Retinal pigment epithelial cell (primary cell): ENCODE measurements at regions not wholly inside any gene's neighbourhood (a gene's known extent, or its start where the extent isn't known, plus 50 kb on each side); places are given as distances from the start of the nearest gene placed in this dataset.

Experiments used
- DNase-seq: peaks from one replicate; pipeline ENCODE4 v3.0.0-alpha.2; 2010; ENCODE audit warnings: low read depth
- H3K4me3 ChIP-seq: 2 replicates; pipeline ENCODE4 v1.5.1; 2011; ENCODE audit warnings: mild to moderate bottlenecking, low read length, control low read depth, moderate library complexity
- TF ChIP-seq, protein P1 (sequence below): conservative IDR thresholded peaks from 2 replicates; pipeline ENCODE4 v1.5.1; 2011; ENCODE audit warnings: low read depth, low read length, control low read depth, inconsistent platforms

DNA sequence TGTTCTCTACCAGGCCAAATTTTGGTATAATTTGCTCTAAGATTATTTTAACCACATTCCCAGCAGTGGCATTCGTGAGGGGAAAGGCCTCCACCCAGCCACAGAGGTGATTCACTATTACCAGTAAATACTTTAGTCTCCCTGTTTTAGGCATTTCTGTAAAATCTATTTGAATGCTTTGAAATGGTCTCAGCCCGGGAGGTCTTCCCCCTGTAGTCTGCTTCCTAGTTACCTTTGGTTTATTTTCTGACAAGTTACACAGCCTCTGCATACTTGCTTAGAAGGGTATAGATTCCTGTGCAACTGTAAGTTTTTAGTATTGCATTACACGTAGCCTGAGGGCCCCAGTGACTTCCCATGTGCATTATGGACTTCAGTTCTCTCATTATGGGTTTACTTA lies 248.7 kb downstream of the C6orf118 start:
- TF ChIP-seq, protein P1, sequence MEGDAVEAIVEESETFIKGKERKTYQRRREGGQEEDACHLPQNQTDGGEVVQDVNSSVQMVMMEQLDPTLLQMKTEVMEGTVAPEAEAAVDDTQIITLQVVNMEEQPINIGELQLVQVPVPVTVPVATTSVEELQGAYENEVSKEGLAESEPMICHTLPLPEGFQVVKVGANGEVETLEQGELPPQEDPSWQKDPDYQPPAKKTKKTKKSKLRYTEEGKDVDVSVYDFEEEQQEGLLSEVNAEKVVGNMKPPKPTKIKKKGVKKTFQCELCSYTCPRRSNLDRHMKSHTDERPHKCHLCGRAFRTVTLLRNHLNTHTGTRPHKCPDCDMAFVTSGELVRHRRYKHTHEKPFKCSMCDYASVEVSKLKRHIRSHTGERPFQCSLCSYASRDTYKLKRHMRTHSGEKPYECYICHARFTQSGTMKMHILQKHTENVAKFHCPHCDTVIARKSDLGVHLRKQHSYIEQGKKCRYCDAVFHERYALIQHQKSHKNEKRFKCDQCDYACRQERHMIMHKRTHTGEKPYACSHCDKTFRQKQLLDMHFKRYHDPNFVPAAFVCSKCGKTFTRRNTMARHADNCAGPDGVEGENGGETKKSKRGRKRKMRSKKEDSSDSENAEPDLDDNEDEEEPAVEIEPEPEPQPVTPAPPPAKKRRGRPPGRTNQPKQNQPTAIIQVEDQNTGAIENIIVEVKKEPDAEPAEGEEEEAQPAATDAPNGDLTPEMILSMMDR: no peak
- DNase-seq: no peak
- no peak overlapping the region for H3K4me3 ChIP-seq

DNA sequence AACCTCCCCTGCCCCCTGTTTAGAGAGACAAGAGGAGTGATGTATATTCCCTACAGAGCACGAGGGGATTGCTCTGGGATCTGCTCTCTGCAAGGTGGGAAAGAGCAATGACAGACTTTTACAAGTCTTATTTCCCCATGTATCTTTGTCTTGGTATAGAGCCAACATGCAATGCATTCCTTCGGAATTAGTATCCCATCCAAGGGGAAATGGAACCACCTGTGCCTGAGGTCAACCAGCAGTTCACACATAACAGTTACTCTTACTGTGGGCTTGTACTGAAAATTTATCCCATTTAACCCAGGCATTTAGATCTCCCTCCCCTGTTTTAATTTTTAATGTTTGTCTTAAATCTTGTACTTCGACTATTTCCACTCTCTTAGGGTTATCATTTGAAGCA lies 250.4 kb downstream of the C6orf118 start:
- DNase-seq: no peak
- H3K4me3 ChIP-seq: no peak overlapping the region
- TF ChIP-seq, protein P1: no peak

DNA sequence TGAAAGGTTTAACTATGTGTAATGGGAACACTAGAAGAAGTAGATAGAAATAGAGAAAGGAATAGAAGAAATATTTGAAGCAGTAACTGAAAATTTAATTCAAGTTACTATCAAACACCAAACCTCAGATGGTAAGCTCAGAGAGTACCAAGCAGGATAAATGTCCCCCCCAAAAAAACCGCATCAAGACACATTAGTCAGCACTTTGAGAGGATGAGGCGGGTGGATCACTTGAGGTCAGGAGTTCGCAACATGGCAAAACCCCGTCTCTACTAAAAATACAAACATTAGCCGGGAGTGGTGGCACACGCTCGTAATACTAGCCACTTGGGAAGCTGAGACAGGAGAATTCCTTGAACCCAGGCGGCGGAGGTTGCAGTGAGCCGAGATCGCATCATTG lies 253.1 kb downstream of the C6orf118 start:
- DNase-seq: no peak
- TF ChIP-seq, protein P1: no peak
- H3K4me3 ChIP-seq: no peak overlapping the region

DNA sequence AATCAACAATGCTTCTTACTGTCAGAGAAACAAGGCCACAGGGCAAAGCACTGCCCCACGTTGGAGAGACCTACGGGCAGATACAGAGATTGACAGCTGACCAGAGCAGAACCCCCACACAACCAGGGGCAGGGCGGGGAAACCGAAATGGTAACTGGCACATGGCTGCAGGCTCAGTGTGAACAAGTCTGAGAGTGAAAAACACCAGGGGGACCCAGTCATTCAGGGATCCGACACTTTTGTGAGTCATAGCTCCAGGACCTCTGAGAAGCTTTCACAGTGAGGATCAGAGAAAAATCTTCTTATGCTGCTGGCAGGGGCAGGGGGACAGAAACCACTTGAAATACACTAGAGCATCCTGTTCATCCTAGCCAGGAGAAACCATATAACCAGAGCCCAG lies 254.2 kb downstream of the C6orf118 start:
- H3K4me3 ChIP-seq: no peak overlapping the region
- DNase-seq: peak; percentile 3
- TF ChIP-seq, protein P1: peak; percentile 31

DNA sequence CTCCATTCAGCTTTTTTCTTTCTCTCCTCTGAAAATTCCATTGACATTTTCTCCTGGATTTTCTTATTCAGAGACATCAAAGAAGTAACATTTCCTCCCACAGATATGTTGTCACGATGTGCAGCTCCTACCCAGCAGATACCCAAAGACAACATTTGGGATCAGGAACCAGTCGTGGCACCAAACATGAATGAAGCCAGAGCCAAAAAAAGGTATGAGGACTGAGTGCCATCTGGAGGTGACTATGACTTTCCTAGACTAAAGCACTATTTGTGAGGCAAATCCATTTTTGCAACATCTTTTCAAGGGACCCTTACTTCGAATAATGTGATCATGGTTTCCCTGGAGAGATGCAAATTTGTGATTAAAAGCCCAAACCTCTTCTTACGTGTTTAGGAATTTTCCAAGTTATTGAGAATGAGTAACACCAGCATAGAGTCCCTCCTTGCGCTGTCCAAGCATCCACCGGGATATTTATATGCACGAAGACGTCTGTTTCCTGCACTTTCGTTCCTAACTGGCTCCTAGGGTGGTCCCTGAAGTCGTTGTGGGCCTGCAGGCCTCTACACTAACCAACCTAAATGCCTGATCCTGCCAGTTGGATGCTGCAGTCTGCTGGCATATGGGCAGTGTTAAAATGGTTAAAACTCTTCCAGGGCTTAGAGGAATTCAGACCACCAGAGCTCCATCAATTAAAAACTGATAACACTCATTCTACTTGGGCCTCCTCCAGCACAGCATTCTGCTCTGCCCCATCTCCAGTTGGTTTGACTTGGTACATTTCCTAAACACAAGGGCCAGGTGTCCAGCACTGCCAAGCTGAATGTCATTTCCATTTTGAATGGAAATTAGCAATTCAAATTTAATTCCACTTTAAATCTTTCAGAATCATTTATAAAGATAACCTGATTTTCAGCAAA lies 256.6 kb downstream of the C6orf118 start:
- TF ChIP-seq, protein P1: no peak
- no peak overlapping the region for H3K4me3 ChIP-seq
- DNase-seq: no peak

DNA sequence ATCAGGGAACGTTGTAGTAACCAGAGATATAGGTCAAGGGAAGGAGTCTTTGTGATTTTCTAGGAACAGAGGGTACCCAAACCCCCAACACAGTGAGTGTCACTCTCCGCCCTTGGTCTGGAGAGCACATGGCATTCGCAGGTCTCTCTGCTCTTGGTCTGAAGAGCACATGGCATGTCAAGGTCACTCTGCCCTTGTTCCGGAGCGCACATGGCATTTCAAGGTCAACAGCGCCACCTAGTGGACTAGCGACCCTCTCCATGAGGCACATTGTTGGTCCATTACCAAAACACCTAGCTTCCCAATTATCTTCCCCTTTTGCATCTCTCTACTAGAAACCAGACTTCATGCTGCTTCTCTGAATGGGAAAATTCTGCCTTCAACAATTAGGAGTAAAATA lies 260.0 kb downstream of the C6orf118 start:
- DNase-seq: no peak
- TF ChIP-seq, protein P1: peak; percentile 46
- no peak overlapping the region for H3K4me3 ChIP-seq

DNA sequence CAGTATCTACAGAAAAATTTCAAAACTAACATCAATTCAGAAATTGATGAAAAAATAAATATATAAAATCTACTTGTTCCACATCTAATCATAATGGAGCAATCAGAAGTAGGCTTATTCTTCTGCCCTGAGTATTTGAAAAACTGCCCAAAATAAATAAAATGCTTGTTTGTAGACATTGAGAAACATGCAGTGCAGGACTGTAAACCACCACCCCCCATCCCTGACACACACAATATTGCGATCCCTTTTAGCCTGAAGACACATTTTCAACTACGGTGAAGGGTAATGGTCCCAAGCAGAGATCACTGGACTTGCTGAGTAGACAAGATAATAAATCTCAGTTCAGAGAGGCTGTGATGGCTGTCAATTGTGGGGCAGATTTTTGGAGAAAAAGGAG lies 261.5 kb downstream of the C6orf118 start:
- DNase-seq: no peak
- H3K4me3 ChIP-seq: no peak overlapping the region

More for the DNA sequence above, 261.5 kb downstream of the C6orf118 start:
- TF ChIP-seq, protein P1: no peak
